ENCODE measurements at regions not wholly inside any gene's neighbourhood (a gene's known extent, or its start where the extent isn't known, plus 50 kb on each side); places are given as distances from the start of the nearest gene placed in this dataset.

DNA sequence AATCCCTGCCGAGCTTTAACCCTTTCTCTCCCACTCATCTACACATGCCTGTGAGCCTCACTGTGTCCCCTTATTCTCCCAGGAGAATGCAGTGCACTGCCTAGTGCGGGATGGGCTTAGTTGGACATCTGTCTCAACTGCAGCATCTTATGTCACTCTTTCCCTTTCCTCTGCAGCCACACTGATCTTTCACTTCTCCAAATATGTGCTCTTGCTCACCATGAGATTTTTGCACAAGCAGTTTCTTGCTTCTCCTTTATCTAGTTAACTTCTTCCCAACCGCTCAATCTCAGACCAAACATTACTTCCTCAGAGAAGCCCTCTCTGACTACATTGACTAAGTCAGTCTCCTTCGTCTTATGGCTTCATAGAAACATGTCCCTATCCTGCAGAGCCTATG lies 292.3 kb downstream of the KBTBD8 start:
- TF ChIP-seq YY1 (IDR thresholded peaks at IDR 0.05; ENCODE audit: insufficient read depth, insufficient read length) = no peak
- no peak for TF ChIP-seq SUZ12 (IDR thresholded peaks at IDR 0.05; ENCODE audit: extremely low read depth, insufficient read depth, insufficient read length)

Measured in NT2/D1 (cell line).